Liver (tissue), 8 donors: ENCODE measurements at regions not wholly inside any gene's neighbourhood (a gene's known extent, or its start where the extent isn't known, plus 50 kb on each side); places are given as distances from the start of the nearest gene placed in this dataset.

ENCODE experiments used
- DNase-seq: peaks from one replicate; pipeline ENCODE4 v3.0.0-alpha.2; 2017; ENCODE audit warnings: low spot score
- H3K27ac ChIP-seq, 2 donors: one replicate each; pipeline ENCODE4 v1.7.0; 2013; ENCODE audit warnings: inconsistent platforms in 2 of 2, low read length in 2 of 2, control low read depth in 1 of 2, low read depth in 1 of 2, mild to moderate bottlenecking in 1 of 2
- H3K27me3 ChIP-seq, 4 donors: one replicate each; pipeline versions ENCODE4 v1.6.1 to v1.7.0; 2013; ENCODE audit warnings: low read length in 3 of 4, inconsistent platforms in 1 of 4, mild to moderate bottlenecking in 1 of 4, moderate library complexity in 1 of 4; ENCODE audit not compliant: control insufficient read depth in 4 of 4, insufficient read depth in 4 of 4
- H3K36me3 ChIP-seq, 4 donors: one replicate each; pipeline versions ENCODE4 v1.6.1 to v1.7.0; 2013; ENCODE audit warnings: low read length in 3 of 4, mild to moderate bottlenecking in 3 of 4, low read depth in 1 of 4, moderate library complexity in 1 of 4; ENCODE audit not compliant: control insufficient read depth in 4 of 4, insufficient read depth in 3 of 4
- H3K4me1 ChIP-seq, 4 donors: one replicate each; pipeline versions ENCODE4 v1.6.1 to v1.7.0; 2013; ENCODE audit warnings: low read length in 3 of 4, mild to moderate bottlenecking in 3 of 4, moderate library complexity in 1 of 4; ENCODE audit not compliant: control insufficient read depth in 4 of 4, insufficient read depth in 4 of 4
- H3K4me3 ChIP-seq, 3 donors: one replicate each; pipeline versions ENCODE4 v1.6.1 to v1.7.0; 2013; ENCODE audit warnings: low read length in 3 of 3, control low read depth in 1 of 3, low read depth in 1 of 3, mild to moderate bottlenecking in 1 of 3
- H3K9ac ChIP-seq, 2 donors: one replicate each; pipeline ENCODE4 v1.7.0; 2013; ENCODE audit warnings: low read length in 2 of 2, mild to moderate bottlenecking in 2 of 2, moderate library complexity in 2 of 2, control low read depth in 1 of 2, low read depth in 1 of 2
- H3K9me3 ChIP-seq, 4 donors: one replicate each; pipeline versions ENCODE4 v1.6.1 to v1.7.0; 2013; ENCODE audit warnings: low read length in 3 of 4; ENCODE audit not compliant: control insufficient read depth in 4 of 4
- EGR1 ChIP-seq, 2 donors: IDR thresholded peaks; 2 replicates each; pipeline ENCODE4 v1.6.1; 2016 to 2018; ENCODE audit warnings: antibody characterized with exemption in 2 of 2, low read depth in 2 of 2
- FOXA1 ChIP-seq: IDR thresholded peaks from 2 replicates; pipeline ENCODE4 v1.6.1; 2016; ENCODE audit warnings: antibody characterized with exemption
- FOXA2 ChIP-seq: IDR thresholded peaks from 2 replicates; pipeline ENCODE4 v1.6.1; 2016; ENCODE audit warnings: antibody characterized with exemption
- GABPA ChIP-seq, 2 donors: IDR thresholded peaks in 1 of 2; conservative IDR thresholded peaks in 1 of 2; 2 replicates each; pipeline ENCODE4 v1.6.1; 2016; ENCODE audit warnings: antibody characterized with exemption in 2 of 2, mild to moderate bottlenecking in 1 of 2, moderate library complexity in 1 of 2
- HNF4A ChIP-seq, 2 donors: conservative IDR thresholded peaks; 2 replicates each; pipeline ENCODE4 v1.6.1; 2016; ENCODE audit warnings: antibody characterized with exemption in 2 of 2, mild to moderate bottlenecking in 2 of 2
- HNF4G ChIP-seq: IDR thresholded peaks from 2 replicates; pipeline ENCODE4 v1.6.1; 2016; ENCODE audit warnings: antibody characterized with exemption
- JUND ChIP-seq, 2 donors: IDR thresholded peaks; 2 replicates each; pipeline ENCODE4 v1.6.1; 2016; ENCODE audit warnings: antibody characterized with exemption in 2 of 2
- NR2F2 ChIP-seq: IDR thresholded peaks from 2 replicates; pipeline ENCODE4 v1.6.1; 2016; ENCODE audit warnings: antibody characterized with exemption
- RAD21 ChIP-seq, 2 donors: IDR thresholded peaks; 2 replicates each; pipeline ENCODE4 v1.6.1; 2016; ENCODE audit warnings: antibody characterized with exemption in 2 of 2, mild to moderate bottlenecking in 2 of 2
- RXRA ChIP-seq, 2 donors: IDR thresholded peaks; 2 replicates each; pipeline ENCODE4 v1.6.1; 2017 to 2018; ENCODE audit warnings: antibody characterized with exemption in 2 of 2, mild to moderate bottlenecking in 1 of 2
- SP1 ChIP-seq: IDR thresholded peaks from 2 replicates; pipeline ENCODE4 v1.6.1; 2018; ENCODE audit warnings: antibody characterized with exemption, mild to moderate bottlenecking
- TAF1 ChIP-seq: conservative IDR thresholded peaks from 2 replicates; pipeline ENCODE4 v1.6.1; 2016; ENCODE audit warnings: antibody characterized with exemption, mild to moderate bottlenecking
- YY1 ChIP-seq: IDR thresholded peaks from 2 replicates; pipeline ENCODE4 v1.6.1; 2016; ENCODE audit warnings: antibody characterized with exemption, mild to moderate bottlenecking
- WGBS: extraction: QIAGEN DNeasy Blood & Tissue Kit; methylation state at CpG from one replicate; pipeline ENCODE4 v1.1.7; 2013; 5-methylcytosine and 5-hydroxymethylcytosine counted together
- TF ChIP-seq, protein P1 (sequence below): IDR thresholded peaks from 2 replicates; pipeline ENCODE4 v1.6.1; 2016; ENCODE audit warnings: antibody characterized with exemption, mild to moderate bottlenecking
- TF ChIP-seq, protein P2 (sequence below): IDR thresholded peaks from 2 replicates; pipeline ENCODE4 v1.6.1; 2016; ENCODE audit warnings: antibody characterized with exemption
- TF ChIP-seq, protein P3 (sequence below): IDR thresholded peaks from 2 replicates; pipeline ENCODE4 v1.6.1; 2016; ENCODE audit warnings: antibody characterized with exemption
- TF ChIP-seq, protein P4 (sequence below): fragments of 150-350 bp; IDR thresholded peaks from 2 replicates; pipeline ENCODE4 v1.5.1; 2017; ENCODE audit warnings: improper control_type of control experiment, low read depth, low read length; ENCODE audit not compliant: missing input control
- TF ChIP-seq, protein P5 (sequence below): IDR thresholded peaks from 2 replicates; pipeline ENCODE4 v1.6.1; 2016; ENCODE audit warnings: antibody characterized with exemption
- donor health status: healthy.
- donor health status: healthy.
- donor health status: healthy.
- donor health status: healthy.
- donor health status: healthy.

DNA sequence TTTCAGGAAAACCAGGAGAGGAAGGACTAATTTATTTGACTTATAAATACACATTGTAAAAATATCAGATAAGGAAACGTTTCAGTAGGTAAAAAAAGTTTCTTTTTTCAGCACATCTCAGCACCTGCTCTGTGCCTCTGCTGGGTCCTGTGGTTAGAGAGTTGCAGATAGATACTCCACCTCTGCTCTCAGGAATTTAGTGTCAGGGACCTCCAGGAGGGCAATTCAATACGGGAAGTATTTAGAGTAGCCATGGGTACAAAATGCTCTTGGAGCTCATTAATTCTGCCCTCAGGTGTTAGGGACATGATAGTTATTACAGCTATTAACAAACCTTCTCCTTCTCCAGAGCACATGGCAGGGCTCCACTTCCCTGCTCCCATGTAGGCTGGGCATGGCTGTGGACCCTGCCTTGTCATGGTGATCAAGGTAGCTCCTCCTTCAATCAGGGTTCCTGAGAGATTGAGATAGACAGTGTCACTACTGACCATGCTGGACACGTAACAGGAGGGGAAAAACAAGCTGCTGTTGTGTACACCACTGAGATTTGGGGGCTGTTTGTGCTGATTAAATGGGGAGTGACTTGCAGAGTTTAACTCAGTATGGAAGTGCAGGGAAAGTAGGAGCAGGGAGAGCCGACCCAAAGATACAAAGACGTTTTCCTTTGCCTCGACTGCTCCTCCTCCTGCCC, 185.6 kb upstream of the COPS8 start:
- Histone ChIP-seq H3K4me3 (no peak overlapping the region), H3K9me3 (no peaks in the 10 kb centered on the region), H3K36me3 (no peaks in the 10 kb centered on the region), H3K9ac (no peak overlapping the region), H3K27me3 (no peaks in the 10 kb centered on the region), H3K27ac (no peak overlapping the region), H3K4me1 (no peaks in the 10 kb centered on the region)
- no peak for DNase-seq
- TF ChIP-seq NR2F2 (no peak), RAD21 (IDR thresholded peaks at IDR 0.05) (no peak), SP1 (no peak), JUND (IDR thresholded peaks at IDR 0.05) (no peak), GABPA (IDR thresholded peaks at IDR 0.05 in 1 of 2, conservative IDR thresholded peaks at IDR 0.05 in 1 of 2) (no peak), FOXA1 (no peak), RXRA (IDR thresholded peaks at IDR 0.05) (no peak), HNF4A (conservative IDR thresholded peaks at IDR 0.05) (no peak), TAF1 (no peak), FOXA2 (no peak), EGR1 (IDR thresholded peaks at IDR 0.05; ENCODE audit: low read depth in 2 of 2) (no peak), HNF4G (no peak), YY1 (no peak)
- TF ChIP-seq, protein P1, sequence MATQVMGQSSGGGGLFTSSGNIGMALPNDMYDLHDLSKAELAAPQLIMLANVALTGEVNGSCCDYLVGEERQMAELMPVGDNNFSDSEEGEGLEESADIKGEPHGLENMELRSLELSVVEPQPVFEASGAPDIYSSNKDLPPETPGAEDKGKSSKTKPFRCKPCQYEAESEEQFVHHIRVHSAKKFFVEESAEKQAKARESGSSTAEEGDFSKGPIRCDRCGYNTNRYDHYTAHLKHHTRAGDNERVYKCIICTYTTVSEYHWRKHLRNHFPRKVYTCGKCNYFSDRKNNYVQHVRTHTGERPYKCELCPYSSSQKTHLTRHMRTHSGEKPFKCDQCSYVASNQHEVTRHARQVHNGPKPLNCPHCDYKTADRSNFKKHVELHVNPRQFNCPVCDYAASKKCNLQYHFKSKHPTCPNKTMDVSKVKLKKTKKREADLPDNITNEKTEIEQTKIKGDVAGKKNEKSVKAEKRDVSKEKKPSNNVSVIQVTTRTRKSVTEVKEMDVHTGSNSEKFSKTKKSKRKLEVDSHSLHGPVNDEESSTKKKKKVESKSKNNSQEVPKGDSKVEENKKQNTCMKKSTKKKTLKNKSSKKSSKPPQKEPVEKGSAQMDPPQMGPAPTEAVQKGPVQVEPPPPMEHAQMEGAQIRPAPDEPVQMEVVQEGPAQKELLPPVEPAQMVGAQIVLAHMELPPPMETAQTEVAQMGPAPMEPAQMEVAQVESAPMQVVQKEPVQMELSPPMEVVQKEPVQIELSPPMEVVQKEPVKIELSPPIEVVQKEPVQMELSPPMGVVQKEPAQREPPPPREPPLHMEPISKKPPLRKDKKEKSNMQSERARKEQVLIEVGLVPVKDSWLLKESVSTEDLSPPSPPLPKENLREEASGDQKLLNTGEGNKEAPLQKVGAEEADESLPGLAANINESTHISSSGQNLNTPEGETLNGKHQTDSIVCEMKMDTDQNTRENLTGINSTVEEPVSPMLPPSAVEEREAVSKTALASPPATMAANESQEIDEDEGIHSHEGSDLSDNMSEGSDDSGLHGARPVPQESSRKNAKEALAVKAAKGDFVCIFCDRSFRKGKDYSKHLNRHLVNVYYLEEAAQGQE, result no peak
- TF ChIP-seq, protein P2, sequence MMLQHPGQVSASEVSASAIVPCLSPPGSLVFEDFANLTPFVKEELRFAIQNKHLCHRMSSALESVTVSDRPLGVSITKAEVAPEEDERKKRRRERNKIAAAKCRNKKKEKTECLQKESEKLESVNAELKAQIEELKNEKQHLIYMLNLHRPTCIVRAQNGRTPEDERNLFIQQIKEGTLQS, result no peak
- TF ChIP-seq, protein P3, sequence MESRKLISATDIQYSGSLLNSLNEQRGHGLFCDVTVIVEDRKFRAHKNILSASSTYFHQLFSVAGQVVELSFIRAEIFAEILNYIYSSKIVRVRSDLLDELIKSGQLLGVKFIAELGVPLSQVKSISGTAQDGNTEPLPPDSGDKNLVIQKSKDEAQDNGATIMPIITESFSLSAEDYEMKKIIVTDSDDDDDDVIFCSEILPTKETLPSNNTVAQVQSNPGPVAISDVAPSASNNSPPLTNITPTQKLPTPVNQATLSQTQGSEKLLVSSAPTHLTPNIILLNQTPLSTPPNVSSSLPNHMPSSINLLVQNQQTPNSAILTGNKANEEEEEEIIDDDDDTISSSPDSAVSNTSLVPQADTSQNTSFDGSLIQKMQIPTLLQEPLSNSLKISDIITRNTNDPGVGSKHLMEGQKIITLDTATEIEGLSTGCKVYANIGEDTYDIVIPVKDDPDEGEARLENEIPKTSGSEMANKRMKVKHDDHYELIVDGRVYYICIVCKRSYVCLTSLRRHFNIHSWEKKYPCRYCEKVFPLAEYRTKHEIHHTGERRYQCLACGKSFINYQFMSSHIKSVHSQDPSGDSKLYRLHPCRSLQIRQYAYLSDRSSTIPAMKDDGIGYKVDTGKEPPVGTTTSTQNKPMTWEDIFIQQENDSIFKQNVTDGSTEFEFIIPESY, result no peak
- TF ChIP-seq, protein P4, sequence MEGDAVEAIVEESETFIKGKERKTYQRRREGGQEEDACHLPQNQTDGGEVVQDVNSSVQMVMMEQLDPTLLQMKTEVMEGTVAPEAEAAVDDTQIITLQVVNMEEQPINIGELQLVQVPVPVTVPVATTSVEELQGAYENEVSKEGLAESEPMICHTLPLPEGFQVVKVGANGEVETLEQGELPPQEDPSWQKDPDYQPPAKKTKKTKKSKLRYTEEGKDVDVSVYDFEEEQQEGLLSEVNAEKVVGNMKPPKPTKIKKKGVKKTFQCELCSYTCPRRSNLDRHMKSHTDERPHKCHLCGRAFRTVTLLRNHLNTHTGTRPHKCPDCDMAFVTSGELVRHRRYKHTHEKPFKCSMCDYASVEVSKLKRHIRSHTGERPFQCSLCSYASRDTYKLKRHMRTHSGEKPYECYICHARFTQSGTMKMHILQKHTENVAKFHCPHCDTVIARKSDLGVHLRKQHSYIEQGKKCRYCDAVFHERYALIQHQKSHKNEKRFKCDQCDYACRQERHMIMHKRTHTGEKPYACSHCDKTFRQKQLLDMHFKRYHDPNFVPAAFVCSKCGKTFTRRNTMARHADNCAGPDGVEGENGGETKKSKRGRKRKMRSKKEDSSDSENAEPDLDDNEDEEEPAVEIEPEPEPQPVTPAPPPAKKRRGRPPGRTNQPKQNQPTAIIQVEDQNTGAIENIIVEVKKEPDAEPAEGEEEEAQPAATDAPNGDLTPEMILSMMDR, result no peak
- TF ChIP-seq, protein P5, sequence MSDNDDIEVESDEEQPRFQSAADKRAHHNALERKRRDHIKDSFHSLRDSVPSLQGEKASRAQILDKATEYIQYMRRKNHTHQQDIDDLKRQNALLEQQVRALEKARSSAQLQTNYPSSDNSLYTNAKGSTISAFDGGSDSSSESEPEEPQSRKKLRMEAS, result no peak
- 59% methylated on average over 6 of the region's 6 CpGs for WGBS
